ENCODE measurements at regions not wholly inside any gene's neighbourhood (a gene's known extent, or its start where the extent isn't known, plus 50 kb on each side); places are given as distances from the start of the nearest gene placed in this dataset.
"Not testable (repeated sequence)": the region's sequence is repeated elsewhere in the genome, so short reads cannot be mapped to it uniquely, and the experiment has no call there.

GRCh38 chr2:187749804-187750431, 195.7 kb upstream of the TFPI start:
- no peak for DNase-seq
- no peak for ATAC-seq (ENCODE audit: poor library complexity)
- intact Hi-C loops (cut with DNase I): no loop called here

GRCh38 chr2:187768995-187769394, 214.8 kb upstream of the TFPI start:
- intact Hi-C loops (cut with DNase I): no loop called here
- ATAC-seq (ENCODE audit: poor library complexity): no peak
- DNase-seq: no peak

- intact Hi-C loops (cut with DNase I): no loop called here
- ATAC-seq (ENCODE audit: poor library complexity) (no peak), DNase-seq (no peak)
Measured at GRCh38 chr2:187769437-187769836, 215.2 kb upstream of the TFPI start.

GRCh38 chr2:187774551-187775071, 220.4 kb upstream of the TFPI start:
- ATAC-seq (ENCODE audit: poor library complexity): no peak
- intact Hi-C loops (cut with DNase I): no loop called here
- no peak for DNase-seq

GRCh38 chr2:187775196-187775595, 221.0 kb upstream of the TFPI start:
- intact Hi-C loops (cut with DNase I): no loop called here
- no peak for ATAC-seq (ENCODE audit: poor library complexity)
- no peak for DNase-seq

- DNase-seq (no peak), ATAC-seq (ENCODE audit: poor library complexity) (no peak)
- intact Hi-C loops (cut with DNase I): no loop called here
Measured at GRCh38 chr2:187775651-187776050, 221.4 kb upstream of the TFPI start.

- intact Hi-C loops (cut with DNase I): no loop called here
- no peak for ATAC-seq (ENCODE audit: poor library complexity)
- DNase-seq: no peak
Measured at GRCh38 chr2:187782301-187782700, 228.1 kb upstream of the TFPI start.

- intact Hi-C loops (cut with DNase I): no loop called here
- ATAC-seq (ENCODE audit: poor library complexity) (no peak), DNase-seq (no peak)
Measured at GRCh38 chr2:187783446-187783845, 229.2 kb upstream of the TFPI start.

GRCh38 chr2:187784138-187784537, 229.9 kb upstream of the TFPI start:
- intact Hi-C loops (cut with DNase I); DNase-seq; ATAC-seq (ENCODE audit: poor library complexity): not testable (repeated sequence)

GRCh38 chr2:187799601-187800000, 245.4 kb upstream of the TFPI start:
- intact Hi-C loops (cut with DNase I): no loop called here
- no peak for DNase-seq
- no peak for ATAC-seq (ENCODE audit: poor library complexity)

- no peak for ATAC-seq (ENCODE audit: poor library complexity)
- intact Hi-C loops (cut with DNase I): no loop called here
- DNase-seq: no peak
Measured at GRCh38 chr2:187803816-187804215, 249.6 kb upstream of the TFPI start.

- no peak for ATAC-seq (ENCODE audit: poor library complexity)
- intact Hi-C loops (cut with DNase I): no loop called here
- no peak for DNase-seq
Measured at GRCh38 chr2:187815113-187815512, 260.9 kb upstream of the TFPI start.

GRCh38 chr2:187819624-187820023, 265.4 kb upstream of the TFPI start:
- ATAC-seq (ENCODE audit: poor library complexity) (no peak), DNase-seq (no peak)
- intact Hi-C loops (cut with DNase I): no loop called here

GRCh38 chr2:187825108-187825507, 270.9 kb upstream of the TFPI start:
- no peak for DNase-seq
- ATAC-seq (ENCODE audit: poor library complexity): no peak
- intact Hi-C loops (cut with DNase I): no loop called here

- ATAC-seq (ENCODE audit: poor library complexity): no peak
- DNase-seq: no peak
- intact Hi-C loops (cut with DNase I): no loop called here
Measured at GRCh38 chr2:187826023-187826422, 271.8 kb upstream of the TFPI start.

- intact Hi-C loops (cut with DNase I): no loop called here
Measured at GRCh38 chr2:187834787-187835186, 280.6 kb upstream of the TFPI start.

GRCh38 chr2:187838690-187839089, 284.5 kb upstream of the TFPI start:
- intact Hi-C loops (cut with DNase I): no loop called here

More at GRCh38 chr2:187834787-187835186, 280.6 kb upstream of the TFPI start:
- ATAC-seq (ENCODE audit: poor library complexity) (no peak), DNase-seq (no peak)

GRCh38 chr2:187842315-187842714, 288.1 kb upstream of the TFPI start:
- intact Hi-C loops (cut with DNase I): no loop called here
- DNase-seq: no peak
- ATAC-seq (ENCODE audit: poor library complexity): no peak

More at GRCh38 chr2:187838690-187839089, 284.5 kb upstream of the TFPI start:
- no peak for DNase-seq
- no peak for ATAC-seq (ENCODE audit: poor library complexity)

- intact Hi-C loops (cut with DNase I): no loop called here
- ATAC-seq (ENCODE audit: poor library complexity): no peak
- DNase-seq: no peak
Measured at GRCh38 chr2:187842978-187843847, 289.0 kb upstream of the TFPI start.
